AG09309 (cell line): ENCODE measurements at regions not wholly inside any gene's neighbourhood (a gene's known extent, or its start where the extent isn't known, plus 50 kb on each side); places are given as distances from the start of the nearest gene placed in this dataset.
"Not testable (repeated sequence)": the region's sequence is repeated elsewhere in the genome, so short reads cannot be mapped to it uniquely, and the experiment has no call there.

Source experiments
- DNase-seq: peaks from one replicate; pipeline ENCODE4 v3.0.0-alpha.2; 2010; ENCODE audit warnings: low read depth
- H3K4me3 ChIP-seq: 2 replicates; pipeline ENCODE4 v1.5.1; 2011; ENCODE audit warnings: mild to moderate bottlenecking, low read depth, low read length, moderate library complexity; ENCODE audit not compliant: control insufficient read depth
- TF ChIP-seq, protein P1 (sequence below): IDR thresholded peaks from 2 replicates; pipeline ENCODE4 v1.5.1; 2011; ENCODE audit warnings: mild to moderate bottlenecking, low read depth, low read length, inconsistent platforms; ENCODE audit not compliant: insufficient read depth, control insufficient read depth; ENCODE audit errors: missing control alignments

DNA sequence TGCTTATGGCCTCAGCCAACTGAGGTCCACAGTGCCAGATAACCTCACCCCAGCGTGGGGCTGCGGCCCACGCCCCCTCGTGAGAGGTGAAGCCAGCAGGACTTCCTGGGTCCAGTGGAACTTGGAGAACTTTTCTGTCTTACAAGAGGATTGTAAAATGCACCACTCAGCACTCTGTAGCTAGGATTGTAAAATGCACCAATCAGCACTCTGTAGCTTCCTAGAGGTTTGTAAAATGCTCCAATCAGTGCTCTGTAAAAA, 109.1 kb downstream of the AKAP11 start:
- TF ChIP-seq, protein P1, sequence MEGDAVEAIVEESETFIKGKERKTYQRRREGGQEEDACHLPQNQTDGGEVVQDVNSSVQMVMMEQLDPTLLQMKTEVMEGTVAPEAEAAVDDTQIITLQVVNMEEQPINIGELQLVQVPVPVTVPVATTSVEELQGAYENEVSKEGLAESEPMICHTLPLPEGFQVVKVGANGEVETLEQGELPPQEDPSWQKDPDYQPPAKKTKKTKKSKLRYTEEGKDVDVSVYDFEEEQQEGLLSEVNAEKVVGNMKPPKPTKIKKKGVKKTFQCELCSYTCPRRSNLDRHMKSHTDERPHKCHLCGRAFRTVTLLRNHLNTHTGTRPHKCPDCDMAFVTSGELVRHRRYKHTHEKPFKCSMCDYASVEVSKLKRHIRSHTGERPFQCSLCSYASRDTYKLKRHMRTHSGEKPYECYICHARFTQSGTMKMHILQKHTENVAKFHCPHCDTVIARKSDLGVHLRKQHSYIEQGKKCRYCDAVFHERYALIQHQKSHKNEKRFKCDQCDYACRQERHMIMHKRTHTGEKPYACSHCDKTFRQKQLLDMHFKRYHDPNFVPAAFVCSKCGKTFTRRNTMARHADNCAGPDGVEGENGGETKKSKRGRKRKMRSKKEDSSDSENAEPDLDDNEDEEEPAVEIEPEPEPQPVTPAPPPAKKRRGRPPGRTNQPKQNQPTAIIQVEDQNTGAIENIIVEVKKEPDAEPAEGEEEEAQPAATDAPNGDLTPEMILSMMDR: no peak
- H3K4me3 ChIP-seq: no peak overlapping the region
- DNase-seq: no peak

DNA sequence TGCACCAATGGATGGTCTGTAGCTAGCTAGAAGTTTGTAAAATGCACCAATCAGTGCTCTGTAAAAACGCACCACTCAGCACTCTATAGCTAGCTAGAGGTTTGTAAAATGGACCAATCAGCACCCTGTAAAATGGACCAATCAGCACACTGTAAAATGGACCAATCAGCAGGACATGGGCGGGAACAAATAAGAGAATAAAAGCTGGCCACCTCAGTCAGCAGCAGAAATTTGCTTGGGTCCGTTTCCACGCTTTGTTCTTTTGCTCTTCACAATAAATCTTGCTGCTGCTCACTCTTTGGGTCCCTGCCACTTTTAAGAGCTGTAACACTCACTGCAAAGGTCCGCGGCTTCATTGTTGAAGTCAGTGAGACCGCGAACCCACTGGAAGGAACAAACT, 109.5 kb downstream of the AKAP11 start:
- H3K4me3 ChIP-seq, DNase-seq: not testable (repeated sequence)

DNA sequence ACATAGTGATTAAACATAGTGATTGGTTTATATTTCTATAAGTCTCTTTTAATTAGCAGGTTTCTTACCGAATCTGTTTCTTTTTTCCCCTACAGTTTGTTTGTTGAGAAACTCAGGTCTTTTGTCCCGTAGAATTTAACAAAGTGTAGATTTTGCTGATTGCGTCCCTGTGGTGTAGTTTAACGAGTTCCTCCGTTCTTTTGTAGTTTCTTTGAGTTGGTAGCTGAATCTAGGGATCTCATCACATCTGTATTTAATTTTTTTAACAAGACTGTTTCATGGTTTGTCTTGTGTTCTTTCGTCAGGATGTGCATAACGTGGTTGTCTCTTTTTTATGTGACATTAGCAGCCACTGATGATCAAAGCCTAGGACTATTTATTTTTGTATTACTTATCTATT, 111.1 kb downstream of the AKAP11 start:
- H3K4me3 ChIP-seq: no peak overlapping the region
- DNase-seq: no peak
- TF ChIP-seq, protein P1: no peak

DNA sequence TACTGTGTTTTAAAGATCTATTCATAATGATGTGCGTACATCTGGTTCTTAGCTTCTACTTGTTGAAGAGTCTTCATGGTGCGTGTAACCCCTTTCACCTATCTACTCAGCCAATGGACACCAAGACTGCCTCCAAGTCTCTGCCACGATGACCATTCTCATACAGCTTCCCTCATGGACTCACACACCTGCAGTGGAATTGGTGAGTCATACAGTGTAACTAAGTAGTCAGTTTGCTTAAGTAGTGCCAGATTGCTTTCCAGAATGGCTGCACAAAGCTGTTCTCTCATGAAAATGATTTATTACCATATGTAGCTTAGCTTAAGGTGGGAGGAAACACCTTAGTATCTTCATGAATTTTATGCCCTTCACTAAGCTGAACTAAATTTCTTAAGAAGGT, 112.3 kb downstream of the AKAP11 start:
- no peak for DNase-seq
- H3K4me3 ChIP-seq: no peak overlapping the region
- TF ChIP-seq, protein P1: no peak

DNA sequence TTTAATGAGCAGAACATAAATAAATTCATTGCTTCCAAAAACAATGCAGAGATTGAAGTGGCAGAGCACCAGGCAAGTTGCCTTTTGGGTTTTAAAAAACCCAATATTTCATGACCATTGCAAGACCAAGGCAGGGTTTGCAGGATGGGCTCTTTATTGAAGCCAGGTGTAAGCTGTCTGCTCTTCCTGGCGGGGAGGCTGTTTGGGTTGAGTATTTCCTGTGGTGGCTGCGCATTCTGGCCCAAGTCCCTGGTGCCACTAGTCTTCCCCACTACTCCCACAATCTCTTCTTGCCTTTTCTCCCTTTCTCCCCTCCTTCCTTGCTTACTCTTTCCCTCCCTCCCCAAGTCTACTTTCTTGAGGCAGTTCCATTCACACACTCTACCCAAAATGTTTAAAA, 116.4 kb downstream of the AKAP11 start:
- TF ChIP-seq, protein P1: no peak
- no peak overlapping the region for H3K4me3 ChIP-seq
- no peak for DNase-seq

DNA sequence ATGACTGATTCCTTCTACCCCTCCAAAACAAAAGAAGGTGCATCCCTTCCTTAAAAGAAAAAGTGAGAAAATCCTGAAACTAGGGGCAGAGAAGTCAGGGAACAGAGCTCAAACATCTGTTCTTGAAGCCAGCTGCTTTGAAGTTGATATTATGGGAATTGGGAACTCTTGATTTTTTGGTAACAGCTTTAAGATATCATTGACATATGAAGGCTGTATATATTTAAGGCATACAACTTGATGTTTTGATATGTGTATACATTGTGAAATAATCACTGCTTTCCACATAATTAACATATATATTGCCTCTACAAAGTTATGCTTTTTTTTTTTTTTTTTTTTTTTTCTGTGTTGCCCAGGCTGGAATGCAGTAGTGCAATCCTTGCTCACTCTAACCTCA, 117.1 kb downstream of the AKAP11 start:
- no peak for DNase-seq
- H3K4me3 ChIP-seq: no peak overlapping the region
- TF ChIP-seq, protein P1: no peak

DNA sequence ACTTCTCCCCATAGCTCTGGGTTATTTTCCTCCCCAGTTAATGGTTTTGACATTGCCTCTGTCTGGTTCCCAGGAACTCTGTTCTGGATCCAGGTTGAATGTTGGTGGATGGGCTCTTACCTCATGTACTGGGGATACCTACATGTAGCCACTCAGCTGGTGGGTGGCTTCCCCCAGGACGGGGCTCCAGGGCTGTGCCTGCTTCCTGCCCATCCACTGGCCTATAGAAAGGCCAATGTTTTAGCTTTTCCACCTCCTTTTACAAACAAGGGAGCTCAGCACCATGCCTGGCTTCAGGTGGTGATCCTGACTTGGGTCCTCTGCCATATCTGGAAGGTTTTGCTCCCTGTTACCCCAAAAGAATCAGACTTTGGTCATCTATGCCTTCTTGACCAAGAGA, 120.2 kb downstream of the AKAP11 start:
- TF ChIP-seq, protein P1: no peak
- no peak for DNase-seq
- no peak overlapping the region for H3K4me3 ChIP-seq
